GM21723 (cell line): ENCODE measurements at regions not wholly inside any gene's neighbourhood (a gene's known extent, or its start where the extent isn't known, plus 50 kb on each side); places are given as distances from the start of the nearest gene placed in this dataset.

ENCODE experiments used
- ATAC-seq: cut with Tn5 transposase; IDR thresholded peaks from one replicate; pipeline ENCODE4 v1.9.1; 2021; ENCODE audit warnings: mild to moderate bottlenecking, moderate library complexity; ENCODE audit not compliant: unreplicated experiment

DNA sequence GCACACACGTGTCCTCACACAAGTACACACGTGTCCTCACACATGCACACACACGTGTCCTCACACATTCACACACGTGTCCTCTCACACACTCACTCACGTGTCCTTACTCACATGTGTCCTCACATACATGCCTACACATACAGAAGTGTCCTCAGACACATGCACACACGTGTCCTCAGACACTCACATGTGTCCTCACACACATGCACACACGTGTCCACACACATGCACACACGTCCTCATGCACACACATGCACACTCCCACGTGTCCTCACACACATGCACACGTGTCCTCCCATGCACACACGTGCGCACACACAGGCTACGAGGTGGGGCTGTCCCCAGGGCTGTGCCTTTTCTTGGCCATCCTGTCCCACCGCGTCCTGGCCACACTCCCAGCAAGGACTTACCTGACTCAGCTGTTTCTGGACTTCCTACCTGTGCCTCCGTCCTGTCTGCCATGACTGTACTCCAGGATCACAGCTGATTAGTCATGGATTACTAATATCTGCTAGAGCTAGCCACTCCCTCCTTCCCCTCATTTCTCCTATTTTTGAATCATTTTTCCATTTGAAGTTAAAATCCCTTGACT is 990.2 kb downstream of the BRD1 start:
- ATAC-seq: no peak

DNA sequence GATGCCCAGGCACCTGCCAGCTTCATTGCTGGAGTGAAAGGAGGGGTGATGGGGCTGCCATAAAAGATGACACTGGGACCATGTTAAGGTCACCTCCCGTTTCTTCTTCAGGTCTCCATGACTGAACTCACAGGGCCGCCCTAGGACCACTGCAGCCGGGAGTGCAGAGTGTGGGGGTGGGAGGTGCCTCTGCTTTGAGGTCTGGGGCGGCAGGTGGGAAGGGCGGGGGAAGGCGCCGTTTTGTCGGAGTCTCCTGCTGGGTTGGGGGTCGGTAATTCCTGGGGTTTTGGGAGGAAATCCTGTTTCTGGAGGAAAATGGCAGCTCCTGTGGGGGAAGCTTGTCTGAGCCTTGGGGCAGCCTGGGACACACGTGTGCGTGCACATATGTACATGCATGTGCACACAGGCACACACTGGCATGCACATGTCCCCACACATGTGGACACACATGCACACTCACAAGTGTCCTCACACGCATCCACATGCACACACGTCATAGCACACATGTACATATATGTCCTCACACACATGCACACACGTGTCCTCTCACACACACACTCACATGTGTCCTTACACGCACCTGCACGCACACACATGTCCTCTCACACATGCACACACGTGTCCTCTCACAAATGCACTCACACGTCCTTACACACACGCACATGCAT is 990.9 kb downstream of the BRD1 start:
- ATAC-seq: no peak

DNA sequence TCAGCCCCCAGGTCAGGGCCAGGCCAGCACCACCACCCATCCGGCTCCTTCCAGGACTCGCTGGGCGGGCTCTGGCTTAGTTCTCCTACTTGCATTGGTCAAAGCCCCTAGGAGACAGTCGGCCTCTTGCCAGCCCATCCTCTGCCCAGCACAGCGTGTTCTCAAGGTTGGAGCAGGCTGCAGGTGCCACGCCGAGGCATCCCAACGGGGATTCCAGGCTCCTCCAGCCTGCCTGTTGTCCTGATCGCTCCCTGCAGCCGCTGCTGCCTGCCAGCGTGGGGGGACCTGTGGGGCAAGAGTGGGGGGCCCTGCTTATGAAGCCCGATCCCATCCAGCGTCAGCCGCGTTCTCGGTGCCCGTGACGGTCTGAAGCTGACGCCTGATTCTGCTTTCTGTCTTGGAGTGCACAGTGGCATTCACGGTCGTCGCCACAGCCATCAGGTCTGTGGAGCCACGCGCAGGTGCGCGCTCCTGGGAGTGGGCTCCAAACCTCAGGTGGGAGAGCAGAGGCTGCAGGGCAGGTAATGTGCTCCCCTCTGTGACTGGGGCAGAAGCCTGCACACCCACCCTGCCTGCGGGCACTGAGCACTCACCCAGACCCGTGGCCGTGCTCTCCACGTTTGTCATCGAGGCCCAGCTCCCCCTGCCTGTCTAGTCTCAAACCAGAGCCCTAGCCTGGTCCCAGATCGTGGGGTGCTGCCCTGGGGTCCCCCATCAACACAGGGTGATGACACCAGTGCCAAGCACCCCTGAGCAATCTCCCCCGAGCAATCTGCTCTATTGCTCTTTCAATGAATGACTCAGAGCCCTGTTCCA is 991.6 kb downstream of the BRD1 start:
- no peak for ATAC-seq

DNA sequence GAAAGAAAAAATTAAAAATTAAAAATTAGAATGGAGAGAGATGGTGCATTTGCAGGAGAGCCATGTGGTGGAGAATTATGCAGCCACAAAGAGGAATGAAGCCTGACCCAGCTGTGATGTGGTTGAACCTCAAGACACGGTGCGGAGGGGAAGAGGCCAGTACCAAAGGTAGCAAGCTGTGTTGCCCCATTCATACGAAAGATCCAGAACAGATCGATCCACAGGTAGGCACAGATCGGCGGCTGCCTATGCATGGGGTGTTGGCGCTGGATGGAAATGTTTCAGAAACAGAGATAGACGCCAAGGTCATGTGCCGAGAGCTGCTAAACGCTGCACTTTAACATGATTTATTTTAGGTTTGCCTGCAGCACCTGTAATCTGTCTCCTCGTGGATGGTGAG is 992.3 kb downstream of the BRD1 start:
- no peak for ATAC-seq

DNA sequence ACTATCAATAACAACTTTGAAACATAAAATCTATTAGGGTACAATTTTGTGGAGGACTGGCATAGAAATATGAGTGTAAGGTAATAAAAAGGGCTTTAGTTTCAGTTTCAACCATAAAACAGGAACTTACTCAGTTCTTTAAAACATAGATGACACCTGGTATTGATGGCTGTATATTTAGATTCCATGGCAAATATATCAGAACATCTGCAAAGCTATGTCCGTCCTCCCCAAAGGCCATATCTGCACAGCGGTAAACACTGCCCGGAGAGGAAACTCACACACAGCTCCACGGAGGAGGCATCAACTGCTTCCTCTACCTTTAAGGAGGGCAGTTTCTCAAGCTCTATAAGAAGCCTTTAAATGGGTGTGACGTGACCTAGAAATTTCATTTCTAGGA is 993.3 kb downstream of the BRD1 start:
- ATAC-seq: no peak

DNA sequence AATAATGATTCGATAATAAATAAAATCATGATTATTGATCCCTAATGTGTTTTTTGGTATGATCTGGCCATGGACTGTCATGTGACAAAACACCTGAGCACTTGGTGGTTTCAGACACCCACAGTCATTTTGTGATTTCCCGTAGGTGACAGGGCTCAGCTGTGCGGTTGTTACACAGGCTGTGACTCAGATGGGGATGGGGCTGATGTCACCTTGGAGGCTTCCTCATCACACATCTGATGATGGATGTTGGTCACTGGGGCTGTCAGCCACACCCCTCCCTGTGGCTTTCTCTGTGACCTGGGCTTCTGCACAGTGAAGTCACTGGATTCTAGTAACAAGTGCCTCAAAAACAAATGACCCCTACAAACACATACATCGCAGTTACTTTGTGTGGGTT is 995.1 kb downstream of the BRD1 start:
- no peak for ATAC-seq

DNA sequence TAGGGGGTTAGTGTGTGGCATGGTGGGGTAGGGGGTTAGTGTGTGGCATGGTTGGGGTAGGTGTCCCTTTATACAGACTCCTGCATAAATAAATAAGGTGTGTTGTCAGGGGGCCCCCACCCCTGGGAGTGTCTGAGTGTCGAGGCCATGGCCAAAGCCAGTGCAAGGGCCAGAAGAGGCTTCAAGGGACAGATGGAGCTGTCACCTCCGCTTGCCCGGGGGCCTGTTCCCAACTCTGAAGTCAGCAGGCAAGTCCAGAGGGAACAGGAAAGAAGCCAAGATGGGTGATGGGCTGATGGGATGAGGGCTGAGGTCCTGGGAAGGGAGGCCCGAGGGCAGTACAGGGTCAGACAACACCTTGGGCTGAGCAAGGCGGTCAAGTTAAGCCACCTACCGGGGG is 997.8 kb downstream of the BRD1 start:
- ATAC-seq: no peak

DNA sequence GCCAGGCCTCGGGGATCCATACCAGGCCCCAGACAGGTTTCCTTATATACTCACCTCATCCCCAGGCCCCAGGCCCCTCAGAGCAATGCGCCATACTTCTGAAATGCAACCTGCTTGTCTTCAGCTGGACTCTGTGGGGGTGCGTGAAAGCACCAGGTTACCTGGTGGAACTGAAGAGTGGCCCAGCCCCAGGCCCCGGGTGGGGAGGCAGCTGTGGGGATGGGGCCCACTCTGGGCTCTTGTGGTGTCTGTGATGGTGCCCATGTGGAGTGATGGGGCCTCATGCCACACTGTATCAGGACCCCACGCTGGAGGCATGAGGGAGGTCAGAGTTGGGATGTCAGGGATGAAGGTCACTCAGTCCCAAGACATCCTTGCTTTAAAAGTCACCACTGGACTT is 999.0 kb downstream of the BRD1 start:
- ATAC-seq: no peak

DNA sequence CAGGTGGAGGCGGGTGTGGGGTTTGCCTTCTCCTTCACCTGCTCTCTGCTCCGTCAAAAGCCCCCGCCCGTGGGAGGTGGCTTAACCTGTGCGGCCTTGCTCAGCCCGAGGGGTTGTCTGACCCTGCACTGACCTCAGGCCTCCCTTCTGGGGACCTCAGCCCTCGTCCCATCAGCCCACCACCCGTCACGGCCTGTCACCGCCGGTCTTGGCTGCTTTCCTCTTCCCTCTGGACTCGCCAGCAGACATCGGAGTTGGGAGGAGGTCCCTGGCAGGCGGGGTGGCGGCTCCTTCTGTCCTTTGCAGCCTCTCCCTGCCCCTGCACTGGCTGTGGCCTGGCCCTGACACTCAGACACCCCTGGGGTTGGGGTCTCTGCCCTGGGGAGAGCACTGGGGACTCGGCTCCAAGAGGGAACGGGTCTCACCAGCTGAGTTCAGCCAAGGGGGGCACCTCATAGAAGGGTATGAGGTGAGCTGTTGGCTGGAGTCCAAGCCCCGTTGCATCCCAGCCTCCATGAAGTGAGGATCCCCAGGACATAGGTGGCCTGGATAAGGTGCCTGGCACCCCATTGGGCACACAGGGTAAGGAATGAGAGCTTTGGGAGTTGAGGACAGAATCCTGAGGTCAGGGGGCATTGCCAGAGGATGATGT is 999.6 kb downstream of the BRD1 start:
- no peak for ATAC-seq

DNA sequence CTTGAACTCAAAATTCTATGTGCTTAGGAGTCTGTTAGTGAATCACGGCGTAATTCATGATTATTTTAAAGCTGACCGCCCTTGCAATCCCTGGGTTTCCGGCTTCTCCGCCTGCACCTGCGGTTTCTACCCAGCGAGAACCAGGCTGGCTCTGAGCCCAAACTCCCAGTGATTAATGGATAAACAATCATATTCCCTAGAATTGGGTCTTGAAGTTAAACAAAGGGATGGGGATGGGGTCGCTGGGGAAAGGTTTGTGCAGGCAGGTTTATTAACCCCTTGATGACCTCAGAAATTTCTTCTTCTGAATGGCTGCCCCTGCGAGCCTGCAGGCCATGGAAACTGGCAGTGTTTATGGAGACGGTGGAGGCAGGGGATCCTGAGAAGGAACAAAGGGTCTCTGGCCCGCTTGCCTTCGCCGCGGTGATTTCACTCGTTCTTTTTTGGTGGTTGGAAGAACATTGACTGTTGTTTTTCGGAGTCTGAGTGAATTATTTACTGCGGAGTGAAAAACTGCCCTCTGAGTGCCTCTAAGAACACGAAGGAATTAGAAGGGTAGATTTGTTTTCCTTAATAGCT is 1000.3 kb downstream of the BRD1 start:
- no peak for ATAC-seq

DNA sequence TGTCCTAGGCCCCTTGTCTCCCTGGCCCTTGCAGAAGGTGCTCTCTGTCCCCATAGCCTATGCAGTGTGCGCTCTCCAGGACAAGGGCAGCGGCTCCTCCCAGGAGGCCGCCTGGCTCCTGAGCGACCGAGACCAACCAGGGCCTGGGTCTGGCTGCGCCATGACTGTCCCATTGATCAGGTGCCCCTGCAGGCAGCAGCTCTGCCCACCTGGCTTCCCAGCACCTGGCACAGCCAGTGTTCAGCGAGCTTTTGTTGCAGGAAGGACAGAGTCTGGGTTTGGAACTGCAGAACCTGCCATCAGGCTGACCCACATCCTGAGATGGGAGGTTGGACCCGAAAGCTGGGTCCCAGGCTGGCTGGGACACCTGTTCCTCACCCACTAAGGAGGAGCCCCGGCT is 1001.1 kb downstream of the BRD1 start:
- no peak for ATAC-seq

DNA sequence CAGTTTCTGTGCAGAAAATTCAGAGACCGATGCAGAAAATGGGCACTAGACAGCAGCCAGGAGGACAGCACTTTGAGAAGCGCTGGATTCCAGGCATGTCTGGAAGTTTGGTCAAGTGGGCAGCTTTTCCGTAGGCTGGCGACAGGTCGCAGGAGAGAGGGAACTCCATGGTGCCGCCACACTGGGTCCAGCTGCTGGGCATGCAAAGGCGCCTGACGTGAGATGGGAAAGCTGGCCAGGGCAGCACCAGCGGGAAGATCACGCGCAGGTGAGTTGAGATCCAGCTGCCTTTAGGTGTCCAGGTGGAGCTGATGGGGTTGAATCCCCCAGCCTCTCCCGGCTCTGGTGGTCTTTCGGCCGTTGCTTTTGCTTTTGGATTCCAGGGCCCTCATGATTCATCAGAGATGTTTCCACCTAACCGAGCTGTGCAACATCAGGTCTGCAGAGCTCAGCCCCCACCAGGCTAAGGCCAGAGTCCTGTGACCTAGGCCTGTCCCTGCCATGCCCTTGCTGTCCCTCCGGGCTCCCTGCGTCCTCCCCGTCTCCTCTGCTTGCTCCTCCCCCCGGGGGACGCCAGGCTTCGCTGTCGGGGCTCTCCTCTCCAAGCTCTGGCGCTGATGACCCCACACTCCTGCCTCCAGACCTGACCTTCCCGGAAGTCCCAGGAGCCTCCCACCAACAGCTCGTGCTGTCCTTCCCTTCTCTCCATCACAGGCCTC is 1001.7 kb downstream of the BRD1 start:
- ATAC-seq: no peak

DNA sequence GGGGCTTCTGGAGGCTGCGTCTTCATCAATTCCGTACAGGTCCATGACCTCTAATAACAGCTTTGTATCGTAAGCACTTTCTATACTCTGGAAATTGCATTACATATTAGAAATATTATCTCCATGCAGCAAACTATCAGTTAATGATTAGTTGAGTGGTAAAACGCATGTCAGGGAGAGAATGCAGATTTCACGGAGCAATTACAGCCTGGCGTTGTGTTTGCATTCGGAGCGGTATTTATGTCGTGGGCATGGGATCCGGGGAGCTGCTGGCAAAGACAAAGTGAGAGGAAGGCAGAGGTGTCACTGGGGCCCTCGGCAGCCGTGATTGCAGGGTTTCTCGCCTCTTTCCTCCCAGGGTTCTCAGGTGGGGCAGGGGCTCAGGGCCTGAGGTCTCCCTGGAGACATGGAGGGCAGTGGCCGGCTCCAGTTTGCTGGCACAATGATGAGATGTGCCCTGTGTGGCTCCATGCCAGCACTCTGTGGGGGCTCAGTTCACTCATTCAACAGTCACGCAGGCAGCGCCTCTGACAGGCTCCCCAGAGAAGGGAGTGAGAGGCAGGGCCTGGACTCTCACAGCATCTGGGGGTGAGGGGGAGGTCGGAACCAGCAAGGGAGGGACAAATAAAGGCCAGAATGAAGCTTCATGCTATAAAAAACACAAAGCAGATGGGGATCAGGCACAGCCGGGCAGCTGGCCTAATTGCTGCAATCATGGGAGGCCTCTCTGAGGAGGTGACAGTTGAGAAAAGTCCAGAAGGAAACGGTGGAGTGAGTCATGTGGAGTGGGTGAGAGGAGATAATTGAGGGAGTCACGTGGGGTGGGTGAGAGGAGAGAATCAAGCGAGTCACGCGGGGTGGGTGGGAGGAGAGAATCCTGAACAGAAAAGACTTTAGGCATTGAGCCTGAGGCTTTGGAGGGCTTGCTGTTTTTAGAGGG is 1002.7 kb downstream of the BRD1 start:
- ATAC-seq: no peak

DNA sequence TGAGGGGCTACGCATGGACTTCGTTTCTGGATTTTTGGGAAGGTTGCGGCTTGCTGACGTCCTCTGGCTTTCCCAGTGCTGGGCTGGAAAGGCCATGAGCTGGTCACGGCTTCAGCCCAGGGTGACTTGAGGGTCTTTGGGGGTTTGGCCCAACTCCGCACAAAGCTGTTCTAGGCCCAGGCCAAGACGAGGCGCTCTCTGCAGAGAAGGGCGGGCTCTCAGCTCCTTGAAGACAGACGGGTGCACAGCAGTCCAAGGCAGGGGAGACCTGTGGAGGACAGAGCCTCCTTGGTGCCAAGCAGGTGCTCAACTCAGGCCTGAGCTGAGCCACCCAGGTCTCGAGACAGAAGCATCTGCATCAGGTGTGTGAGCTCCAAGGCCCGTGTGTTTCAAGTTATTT is 1003.7 kb downstream of the BRD1 start:
- no peak for ATAC-seq

DNA sequence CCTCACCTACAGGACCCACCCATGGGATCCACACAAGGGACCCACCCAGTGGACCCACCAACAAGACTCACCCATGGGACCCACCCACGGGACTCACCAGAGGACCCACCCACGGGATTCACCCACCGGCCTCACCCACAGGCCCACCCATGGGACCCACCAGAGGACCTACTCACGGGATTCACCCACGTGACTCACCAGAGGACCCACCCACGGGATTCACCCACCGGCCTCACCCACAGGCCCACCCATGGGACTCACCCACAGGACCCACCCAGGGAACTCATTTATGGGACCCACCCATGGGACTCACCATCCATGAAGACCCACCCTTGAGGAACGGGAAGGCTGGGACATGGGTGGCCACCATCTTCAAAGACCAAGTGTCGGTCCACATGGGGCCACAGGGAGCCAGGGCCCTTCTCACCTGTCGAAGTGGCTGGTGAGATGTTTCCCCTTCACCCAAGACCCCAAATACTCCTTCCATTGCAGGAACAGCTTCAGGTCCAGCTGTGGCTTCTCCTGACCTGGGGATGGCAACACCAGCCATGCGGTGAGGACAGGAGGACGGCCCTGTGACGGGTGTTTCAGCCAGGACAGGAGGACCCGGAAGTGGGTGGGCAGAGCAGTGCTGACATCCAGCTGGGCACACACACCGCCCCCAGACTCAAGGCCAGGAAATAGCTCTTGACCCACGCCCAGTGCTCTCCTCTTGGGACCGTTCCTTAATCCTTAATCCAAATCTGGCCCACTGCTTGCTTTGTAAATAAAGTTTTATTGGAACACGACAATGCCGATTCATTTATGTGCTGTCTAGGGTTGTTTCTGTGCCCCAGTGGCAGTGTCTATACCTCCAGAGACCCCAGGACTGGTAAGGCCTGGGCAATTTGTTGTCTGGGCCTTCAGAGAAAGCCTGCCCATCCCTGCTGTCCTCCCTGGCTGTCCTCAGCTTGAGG is 1005.1 kb downstream of the BRD1 start:
- ATAC-seq: no peak

DNA sequence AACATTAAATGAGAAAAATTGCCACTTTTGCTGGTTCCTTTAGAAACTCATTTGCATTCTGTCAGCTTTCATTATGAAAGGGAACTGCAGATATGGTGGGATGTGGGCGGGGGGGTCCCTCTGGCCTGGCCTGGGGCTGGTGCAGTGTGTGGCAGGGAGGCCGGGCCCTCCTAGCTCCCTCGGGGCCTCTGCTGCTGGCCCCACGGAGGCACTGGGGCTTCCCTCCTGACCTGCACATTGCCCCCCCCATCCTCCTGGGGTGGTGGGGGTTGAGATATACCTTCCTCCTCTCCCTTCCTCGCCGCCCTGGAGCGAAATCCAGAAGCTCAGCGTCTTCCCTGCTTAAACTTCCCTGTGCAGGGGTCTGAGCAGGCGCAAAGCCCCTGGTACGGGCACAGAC is 1005.9 kb downstream of the BRD1 start:
- ATAC-seq: no peak

DNA sequence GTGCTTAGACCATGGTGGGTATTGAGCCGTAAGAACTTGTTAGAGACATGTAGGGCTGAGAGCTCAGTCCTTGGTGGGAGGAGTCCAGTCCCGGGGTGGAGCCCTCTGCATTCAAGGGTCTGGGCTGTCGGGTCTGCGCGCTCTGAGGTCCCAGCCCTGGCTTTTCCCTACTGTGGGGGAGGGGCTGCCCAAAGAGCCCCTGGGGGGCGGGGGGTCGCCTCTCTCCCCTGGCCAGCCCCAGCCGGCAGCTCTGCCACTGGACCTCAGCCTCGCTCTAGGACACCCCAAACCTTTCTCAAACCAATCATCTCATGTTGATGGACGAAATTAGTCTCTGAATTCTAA is 1006.4 kb downstream of the BRD1 start:
- ATAC-seq: no peak

DNA sequence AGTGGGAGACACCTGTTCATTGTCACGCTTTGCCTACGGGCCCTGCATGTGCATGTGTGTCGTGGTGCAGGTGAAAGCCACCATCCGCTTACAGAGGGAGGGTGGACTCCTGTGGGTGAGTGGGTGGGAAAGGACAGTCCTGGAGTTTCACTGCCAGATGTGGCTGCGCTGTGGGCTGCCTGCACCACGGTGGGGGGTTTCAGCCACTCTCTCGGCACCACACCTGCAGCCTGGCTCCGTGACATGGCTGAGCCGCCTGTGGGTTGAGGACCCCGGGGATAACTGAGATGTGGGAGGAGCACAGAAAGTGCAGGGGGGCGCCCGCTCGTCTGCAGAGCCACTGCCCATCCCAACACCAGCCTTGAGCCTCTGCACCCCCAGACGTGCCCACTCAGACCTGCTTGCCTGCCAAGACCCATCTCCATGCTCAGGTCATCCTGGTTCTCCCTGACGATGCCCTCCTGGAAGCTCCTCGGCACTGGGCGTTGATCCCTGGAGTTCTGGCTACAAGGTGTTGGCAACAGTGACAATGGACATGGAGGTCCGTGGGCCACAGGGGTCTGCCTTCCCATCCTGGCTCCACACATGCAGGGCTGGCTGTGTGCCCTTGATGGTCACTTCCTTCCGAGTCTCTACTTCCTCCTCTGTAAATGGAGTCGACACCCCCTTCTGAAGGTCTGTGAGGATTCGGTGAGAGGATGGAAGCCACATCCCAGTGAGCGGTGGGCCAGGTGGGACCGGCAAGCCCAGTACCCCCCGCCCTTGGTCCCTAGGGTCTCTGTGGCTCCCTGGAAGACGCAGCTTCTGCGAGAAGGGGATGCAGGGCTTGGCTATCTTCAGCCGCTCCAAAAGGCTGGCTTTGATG is 1007.0 kb downstream of the BRD1 start:
- ATAC-seq: no peak
